Endothelial cell of umbilical vein (primary cell): ENCODE measurements at regions not wholly inside any gene's neighbourhood (a gene's known extent, or its start where the extent isn't known, plus 50 kb on each side); places are given as distances from the start of the nearest gene placed in this dataset.

Experiments
- BruUV-seq: library from RNA; stranded (reverse); fragments of 400-500 nt; replicated peaks from 2 replicates; lab custom pipeline; 2021; lab: Mats Ljungman, UMichigan
- CTCF ChIA-PET: fragments of 300-600, 350-600 bp; sonication (Branson Sonifier 250); formaldehyde crosslinking; loops from one replicate; lab custom pipeline; 2021; ENCODE audit warnings: antibody characterized with exemption, inconsistent platforms; lab: Charles Lee
- POLR2A ChIA-PET: fragments of 300-600, 350-600 bp; sonication (Branson Sonifier 250); formaldehyde crosslinking; loops from one replicate; lab custom pipeline; 2021; ENCODE audit warnings: antibody characterized with exemption, inconsistent platforms; lab: Charles Lee
- DNase-seq: peaks from one replicate; pipeline ENCODE4 v3.0.0-alpha.2; 2011; ENCODE audit warnings: low read depth, low spot score
- FAIRE-seq: peaks from 2 replicates; lab custom pipeline; 2011; peaks lifted over from hg19 to GRCh38; lab: Jason Lieb, UNC
- H2AFZ ChIP-seq: 2 replicates; pipeline ENCODE4 v1.6.0; 2012; ENCODE audit warnings: low read depth, low read length, control low read depth, inconsistent platforms
- H3K27ac ChIP-seq: 2 replicates; pipeline ENCODE4 v1.5.1; 2011; ENCODE audit warnings: low read depth, mild to moderate bottlenecking, control low read depth, low read length, moderate library complexity; ENCODE audit not compliant: insufficient read depth
- H3K27me3 ChIP-seq, 2 experiments: 2 replicates each; pipeline versions ENCODE4 v1.6.0 to v1.6.1; 2011; ENCODE audit warnings: low read length in 2 of 2, mixed read lengths in 1 of 2; ENCODE audit not compliant: control insufficient read depth in 2 of 2, insufficient read depth in 2 of 2
- H3K36me3 ChIP-seq, 2 experiments: 2 replicates in 1 of 2; 3 replicates in 1 of 2; pipeline ENCODE4 v1.5.1; 2011; ENCODE audit warnings: low read length in 2 of 2, mild to moderate bottlenecking in 1 of 2, moderate library complexity in 1 of 2; ENCODE audit not compliant: control insufficient read depth in 2 of 2, insufficient read depth in 2 of 2; ENCODE audit errors: extremely low read depth in 1 of 2
- H3K4me1 ChIP-seq: 3 replicates; pipeline ENCODE4 v1.5.1; 2011; ENCODE audit warnings: mild to moderate bottlenecking, low read length; ENCODE audit not compliant: control insufficient read depth, insufficient read depth; ENCODE audit errors: extremely low read depth
- H3K4me2 ChIP-seq: 2 replicates; pipeline ENCODE4 v1.6.1; 2011; ENCODE audit warnings: low read length, control low read depth, mixed read lengths; ENCODE audit not compliant: insufficient read depth
- H3K4me3 ChIP-seq, 3 experiments: fragments of 200-600 bp in 1 of 3; sonication (generic), shearing (Covaris generic) in 1 of 3; replicated peaks in 1 of 3; 2 replicates each; pipeline ENCODE4 v1.5.1; 2011 to 2016; ENCODE audit warnings: control low read depth in 3 of 3, low read length in 3 of 3, mild to moderate bottlenecking in 2 of 3, inconsistent platforms in 1 of 3, low read depth in 1 of 3, moderate library complexity in 1 of 3; ENCODE audit not compliant: insufficient read depth in 1 of 3
- H3K79me2 ChIP-seq: 2 replicates; pipeline ENCODE4 v1.6.0; 2012; ENCODE audit warnings: low read length, inconsistent platforms; ENCODE audit not compliant: control insufficient read depth, insufficient read depth
- H3K9ac ChIP-seq: replicated peaks from 2 replicates; pipeline ENCODE3; 2011; ENCODE audit warnings: low read length, control low read depth; ENCODE audit not compliant: insufficient read depth; ENCODE audit errors: extremely low read depth
- H3K9me1 ChIP-seq: replicated peaks from 3 replicates; pipeline ENCODE4 v1.6.0; 2011; ENCODE audit warnings: mild to moderate bottlenecking, low read length; ENCODE audit not compliant: control insufficient read depth, insufficient read depth; ENCODE audit errors: extremely low read depth
- H3K9me3 ChIP-seq: replicated peaks from 2 replicates; pipeline ENCODE4 v1.5.1; 2012; ENCODE audit warnings: low read length, inconsistent platforms; ENCODE audit not compliant: control insufficient read depth, insufficient read depth
- H4K20me1 ChIP-seq: replicated peaks from 2 replicates; pipeline ENCODE3; 2011; ENCODE audit warnings: mild to moderate bottlenecking, low read length; ENCODE audit not compliant: control insufficient read depth, insufficient read depth; ENCODE audit errors: extremely low read depth
- EZH2 ChIP-seq: IDR thresholded peaks from 2 replicates; pipeline ENCODE4 v1.6.1; 2012; ENCODE audit warnings: borderline replicate concordance, low read depth, mild to moderate bottlenecking, moderate library complexity, low read length, inconsistent platforms; ENCODE audit not compliant: severe bottlenecking
- FOS ChIP-seq: IDR thresholded peaks from 2 replicates; pipeline ENCODE4 v1.6.1; 2011; ENCODE audit warnings: mild to moderate bottlenecking, low read length, moderate library complexity, borderline replicate concordance; ENCODE audit not compliant: insufficient read depth
- JUN ChIP-seq: IDR thresholded peaks from 2 replicates; pipeline ENCODE4 v1.6.1; 2011; ENCODE audit warnings: borderline replicate concordance, low read depth; ENCODE audit not compliant: insufficient read length, insufficient read depth
- MYC ChIP-seq: IDR thresholded peaks from one replicate; pipeline ENCODE4 v1.6.1; 2011; ENCODE audit warnings: mild to moderate bottlenecking, low read depth, low read length
- POLR2A ChIP-seq: IDR thresholded peaks from 2 replicates; pipeline ENCODE4 v1.6.1; 2012; ENCODE audit warnings: low read depth, mild to moderate bottlenecking, control low read depth, low read length
- POLR2AphosphoS5 ChIP-seq: IDR thresholded peaks from 2 replicates; pipeline ENCODE4 v1.6.1; 2012; ENCODE audit warnings: low read depth, mild to moderate bottlenecking, control low read depth, low read length, moderate library complexity; ENCODE audit not compliant: insufficient read depth
- dilution Hi-C: fragments of 300-500 bp; cut with MboI; formaldehyde crosslinking; loops from one replicate; pipeline ENCODE4 v1.15.0; 2019; ENCODE audit warnings: low sequenced_read_pairs; ENCODE audit not compliant: extremely low pct_ligation_motif_present
- intact Hi-C: fragments of 100-400 bp; cut with micrococcal nuclease; formaldehyde crosslinking; loops from one replicate; pipeline ENCODE4 v1.10.0; 2022
- TF ChIP-seq, protein P1 (sequence below), 2 donors: IDR thresholded peaks; 1 replicate in 1 of 2; 2 replicates in 1 of 2; pipeline ENCODE4 v1.5.1; 2011; ENCODE audit warnings: low read length in 2 of 2, mild to moderate bottlenecking in 2 of 2, moderate library complexity in 2 of 2, control low read depth in 1 of 2, inconsistent platforms in 1 of 2, low read depth in 1 of 2; ENCODE audit not compliant: insufficient read depth in 1 of 2; ENCODE audit errors: extremely low read depth in 1 of 2
- TF ChIP-seq, protein P2 (sequence below): IDR thresholded peaks from 2 replicates; pipeline ENCODE4 v1.6.1; 2011; ENCODE audit not compliant: insufficient read depth, insufficient read length

DNA sequence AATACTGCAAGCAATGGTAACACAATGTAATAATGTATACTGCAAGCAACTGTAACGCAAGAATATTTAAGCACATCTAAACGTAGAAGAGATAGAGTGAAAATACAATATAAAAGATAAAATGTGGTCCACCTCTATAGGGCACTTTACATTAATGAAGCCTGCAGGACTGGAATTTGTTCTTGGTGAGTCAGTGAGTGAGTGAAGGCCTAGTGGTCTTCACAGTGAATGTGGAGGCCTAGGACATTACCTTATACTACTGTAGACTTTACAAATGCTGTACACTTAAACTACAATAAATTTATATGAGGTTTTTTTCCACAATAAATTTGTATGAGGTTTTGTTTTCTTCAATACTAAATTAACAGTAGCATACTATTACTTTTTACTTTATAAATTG lies 287.4 kb upstream of the SNX7 start:
- ChIA-PET CTCF (no interaction called here), POLR2A (no interaction called here)
- Histone ChIP-seq H3K4me3 (no peak overlapping the region), H3K36me3 (no peaks in the 10 kb centered on the region), H4K20me1 (no peaks in the 10 kb centered on the region), H3K9me3 (no peaks in the 10 kb centered on the region), H3K9ac (no peak overlapping the region), H3K79me2 (no peaks in the 10 kb centered on the region), H3K27me3 (no peaks in the 10 kb centered on the region), H3K4me1 (peaks cover 3% of the 10 kb centered on the region), H3K27ac (no peak overlapping the region), H3K4me2 (no peak overlapping the region), H2AFZ (no peak overlapping the region), H3K9me1 (no peaks in the 10 kb centered on the region)
- DNase-seq = no peak
- dilution Hi-C loops (no loop called here), intact Hi-C loops (no loop called here)
- no TSS peak for BruUV-seq
- TF ChIP-seq POLR2A = no peak
- TF ChIP-seq, protein P1, sequence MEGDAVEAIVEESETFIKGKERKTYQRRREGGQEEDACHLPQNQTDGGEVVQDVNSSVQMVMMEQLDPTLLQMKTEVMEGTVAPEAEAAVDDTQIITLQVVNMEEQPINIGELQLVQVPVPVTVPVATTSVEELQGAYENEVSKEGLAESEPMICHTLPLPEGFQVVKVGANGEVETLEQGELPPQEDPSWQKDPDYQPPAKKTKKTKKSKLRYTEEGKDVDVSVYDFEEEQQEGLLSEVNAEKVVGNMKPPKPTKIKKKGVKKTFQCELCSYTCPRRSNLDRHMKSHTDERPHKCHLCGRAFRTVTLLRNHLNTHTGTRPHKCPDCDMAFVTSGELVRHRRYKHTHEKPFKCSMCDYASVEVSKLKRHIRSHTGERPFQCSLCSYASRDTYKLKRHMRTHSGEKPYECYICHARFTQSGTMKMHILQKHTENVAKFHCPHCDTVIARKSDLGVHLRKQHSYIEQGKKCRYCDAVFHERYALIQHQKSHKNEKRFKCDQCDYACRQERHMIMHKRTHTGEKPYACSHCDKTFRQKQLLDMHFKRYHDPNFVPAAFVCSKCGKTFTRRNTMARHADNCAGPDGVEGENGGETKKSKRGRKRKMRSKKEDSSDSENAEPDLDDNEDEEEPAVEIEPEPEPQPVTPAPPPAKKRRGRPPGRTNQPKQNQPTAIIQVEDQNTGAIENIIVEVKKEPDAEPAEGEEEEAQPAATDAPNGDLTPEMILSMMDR (IDR thresholded peaks at IDR 0.05; ENCODE audit: extremely low read depth in 1 of 2, insufficient read depth in 1 of 2, low read depth in 1 of 2, low read length in 2 of 2) = no peak
- no peak for TF ChIP-seq POLR2AphosphoS5
- no peak for TF ChIP-seq JUN
- TF ChIP-seq, protein P2, sequence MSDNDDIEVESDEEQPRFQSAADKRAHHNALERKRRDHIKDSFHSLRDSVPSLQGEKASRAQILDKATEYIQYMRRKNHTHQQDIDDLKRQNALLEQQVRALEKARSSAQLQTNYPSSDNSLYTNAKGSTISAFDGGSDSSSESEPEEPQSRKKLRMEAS = no peak
- TF ChIP-seq EZH2 = no peak
- no peak for TF ChIP-seq MYC
- FAIRE-seq = no peak

DNA sequence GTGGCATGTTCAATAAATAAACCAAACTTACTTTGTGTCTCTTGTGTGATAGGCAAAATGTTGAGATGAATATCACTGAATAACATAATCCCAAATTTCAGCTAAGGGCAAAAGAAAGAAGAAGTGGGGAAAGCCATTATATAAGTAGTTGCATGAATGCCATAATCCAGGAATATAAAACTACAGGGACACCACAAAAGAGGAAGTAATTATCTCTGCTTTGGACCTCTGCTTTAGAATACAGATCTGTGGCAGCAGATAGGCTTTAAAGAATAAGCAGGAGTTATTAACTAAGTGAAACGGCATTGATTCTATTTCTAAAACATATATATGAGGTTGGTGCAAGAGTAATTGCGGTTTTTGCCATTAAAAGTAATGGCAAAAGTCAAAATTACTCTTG lies 288.5 kb upstream of the SNX7 start:
- Histone ChIP-seq H3K36me3 (no peaks in the 10 kb centered on the region), H3K4me3 (no peak overlapping the region), H3K9ac (no peak overlapping the region), H3K4me1 (peaks cover 3% of the 10 kb centered on the region), H3K79me2 (no peaks in the 10 kb centered on the region), H3K4me2 (no peak overlapping the region), H4K20me1 (no peaks in the 10 kb centered on the region), H3K9me3 (no peaks in the 10 kb centered on the region), H2AFZ (no peak overlapping the region), H3K27ac (no peak overlapping the region), H3K9me1 (no peaks in the 10 kb centered on the region), H3K27me3 (no peaks in the 10 kb centered on the region)
- intact Hi-C loops (no loop called here), dilution Hi-C loops (no loop called here)
- DNase-seq (no peak), FAIRE-seq (no peak)
- TF ChIP-seq EZH2 = no peak
- TF ChIP-seq POLR2A = no peak
- TF ChIP-seq, protein P2 = no peak
- TF ChIP-seq FOS = no peak
- CTCF ChIA-PET = no interaction called here
- BruUV-seq = no TSS peak
- POLR2A ChIA-PET = no interaction called here
